ENCODE measurements at regions not wholly inside any gene's neighbourhood (a gene's known extent, or its start where the extent isn't known, plus 50 kb on each side); places are given as distances from the start of the nearest gene placed in this dataset.

GRCh38 chr13:22486490-22486889, 694.3 kb upstream of the SGCG start:
- Histone ChIP-seq H4K20me1 (replicated peaks; ENCODE audit: insufficient read depth) (no peaks in the 10 kb centered on the region), H2AFZ (no peak overlapping the region), H3K36me3 (ENCODE audit: insufficient read depth) (no peaks in the 10 kb centered on the region), H3K9me2 (ENCODE audit: insufficient read depth) (no peaks in the 10 kb centered on the region; the same call in 1 of the 2 replicates), H3K4me1 (ENCODE audit: insufficient read depth) (no peaks in the 10 kb centered on the region), H3K27me3 (ENCODE audit: insufficient read depth) (no peaks in the 10 kb centered on the region), H3K4me2 (no peak overlapping the region), H3F3A (replicated peaks; ENCODE audit: low read depth) (no peaks in the 10 kb centered on the region), H3K79me2 (replicated peaks; ENCODE audit: insufficient read depth) (no peaks in the 10 kb centered on the region), H3K27ac (ENCODE audit: low read depth) (no peak overlapping the region), H3K4me3 (no peak overlapping the region)
- no peak overlapping the region for H3K27ac Mint-ChIP-seq
- no peaks in the 10 kb centered on the region for H3K27me3 Mint-ChIP-seq (ENCODE audit: insufficient read depth, low read depth, poor library complexity)
- no peak for DNase-seq (ENCODE audit: low spot score)
- no peaks in the 10 kb centered on the region for H3K36me3 Mint-ChIP-seq (ENCODE audit: low read depth)
- H3K4me1 Mint-ChIP-seq: no peaks in the 10 kb centered on the region
- no peak for TF ChIP-seq ZNF462 (CRISPR knock-in tag; IDR thresholded peaks at IDR 0.05)
- no peak for TF ChIP-seq REST (IDR thresholded peaks at IDR 0.05; ENCODE audit: unreplicated experiment)
- TF ChIP-seq STAT1 (IDR thresholded peaks at IDR 0.05; ENCODE audit: unreplicated experiment): no peak
- no peak for TF ChIP-seq POLR2AphosphoS5 (IDR thresholded peaks at IDR 0.05; ENCODE audit: low read depth)
- no peak for TF ChIP-seq ZNF331 (CRISPR knock-in tag; IDR thresholded peaks at IDR 0.05; ENCODE audit: low read depth)
- TF ChIP-seq JUNB (IDR thresholded peaks at IDR 0.05; ENCODE audit: unreplicated experiment): no peak
- TF ChIP-seq ETS1 (IDR thresholded peaks at IDR 0.05): no peak
- no peak for TF ChIP-seq EZH2 (IDR thresholded peaks at IDR 0.05; ENCODE audit: low read depth, unreplicated experiment)
- no peak for TF ChIP-seq EZH2phosphoT487 (IDR thresholded peaks at IDR 0.05; ENCODE audit: unreplicated experiment)
- TF ChIP-seq CREB1 (CRISPR knock-in tag; IDR thresholded peaks at IDR 0.05; ENCODE audit: low read depth): no peak
- no peak for TF ChIP-seq ZNF114 (CRISPR knock-in tag; IDR thresholded peaks at IDR 0.05)
- TF ChIP-seq CTCF (conservative IDR thresholded peaks at IDR 0.05; ENCODE audit: low read depth in 2 of 2): no peak
- no peak for TF ChIP-seq NANOG (IDR thresholded peaks at IDR 0.05; ENCODE audit: borderline replicate concordance)
- H3K4me3 Mint-ChIP-seq: no peak overlapping the region
- no peaks in the 10 kb centered on the region; the same call in 2 of the 3 replicates for H3K9me3 Mint-ChIP-seq
- ATAC-seq: no peak

All from GM23338 (cell line).